ENCODE measurements at regions not wholly inside any gene's neighbourhood (a gene's known extent, or its start where the extent isn't known, plus 50 kb on each side); places are given as distances from the start of the nearest gene placed in this dataset.

GRCh38 chr2:3044587-3045317, 332.9 kb downstream of the EIPR1 start:
- TF ChIP-seq CTCF (IDR thresholded peaks at IDR 0.05; ENCODE audit: low read depth, low read length, missing input control) (no peak), REST (IDR thresholded peaks at IDR 0.05) (no peak), TAF1 (conservative IDR thresholded peaks at IDR 0.05) (no peak), YY1 (IDR thresholded peaks at IDR 0.05) (no peak), RXRA (IDR thresholded peaks at IDR 0.05) (peak in 1 of 2 donors; percentile 49)

Measured in liver (tissue), 3 donors.